ENCODE measurements at regions not wholly inside any gene's neighbourhood (a gene's known extent, or its start where the extent isn't known, plus 50 kb on each side); places are given as distances from the start of the nearest gene placed in this dataset.

GRCh38 chr9:120294003-120294402 is 286.0 kb downstream of the CDK5RAP2 start:
- DNase-seq (ENCODE audit: low read depth) = no peak
- H3K4me3 ChIP-seq (ENCODE audit: low read depth, low read length) = no peak overlapping the region
- TF ChIP-seq, protein P1, sequence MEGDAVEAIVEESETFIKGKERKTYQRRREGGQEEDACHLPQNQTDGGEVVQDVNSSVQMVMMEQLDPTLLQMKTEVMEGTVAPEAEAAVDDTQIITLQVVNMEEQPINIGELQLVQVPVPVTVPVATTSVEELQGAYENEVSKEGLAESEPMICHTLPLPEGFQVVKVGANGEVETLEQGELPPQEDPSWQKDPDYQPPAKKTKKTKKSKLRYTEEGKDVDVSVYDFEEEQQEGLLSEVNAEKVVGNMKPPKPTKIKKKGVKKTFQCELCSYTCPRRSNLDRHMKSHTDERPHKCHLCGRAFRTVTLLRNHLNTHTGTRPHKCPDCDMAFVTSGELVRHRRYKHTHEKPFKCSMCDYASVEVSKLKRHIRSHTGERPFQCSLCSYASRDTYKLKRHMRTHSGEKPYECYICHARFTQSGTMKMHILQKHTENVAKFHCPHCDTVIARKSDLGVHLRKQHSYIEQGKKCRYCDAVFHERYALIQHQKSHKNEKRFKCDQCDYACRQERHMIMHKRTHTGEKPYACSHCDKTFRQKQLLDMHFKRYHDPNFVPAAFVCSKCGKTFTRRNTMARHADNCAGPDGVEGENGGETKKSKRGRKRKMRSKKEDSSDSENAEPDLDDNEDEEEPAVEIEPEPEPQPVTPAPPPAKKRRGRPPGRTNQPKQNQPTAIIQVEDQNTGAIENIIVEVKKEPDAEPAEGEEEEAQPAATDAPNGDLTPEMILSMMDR (IDR thresholded peaks at IDR 0.05; ENCODE audit: low read depth, low read length, missing control alignments) = no peak

GRCh38 chr9:120292606-120293005 is 287.4 kb downstream of the CDK5RAP2 start:
- TF ChIP-seq, protein P1 (IDR thresholded peaks at IDR 0.05; ENCODE audit: low read depth, low read length, missing control alignments) = no peak
- no peak for DNase-seq (ENCODE audit: low read depth)

GRCh38 chr9:120291050-120291449 is 288.9 kb downstream of the CDK5RAP2 start:
- DNase-seq (ENCODE audit: low read depth) = no peak
- TF ChIP-seq, protein P1 (IDR thresholded peaks at IDR 0.05; ENCODE audit: low read depth, low read length, missing control alignments) = no peak

More at GRCh38 chr9:120292606-120293005, 287.4 kb downstream of the CDK5RAP2 start:
- H3K4me3 ChIP-seq (ENCODE audit: low read depth, low read length) = no peak overlapping the region

DNA sequence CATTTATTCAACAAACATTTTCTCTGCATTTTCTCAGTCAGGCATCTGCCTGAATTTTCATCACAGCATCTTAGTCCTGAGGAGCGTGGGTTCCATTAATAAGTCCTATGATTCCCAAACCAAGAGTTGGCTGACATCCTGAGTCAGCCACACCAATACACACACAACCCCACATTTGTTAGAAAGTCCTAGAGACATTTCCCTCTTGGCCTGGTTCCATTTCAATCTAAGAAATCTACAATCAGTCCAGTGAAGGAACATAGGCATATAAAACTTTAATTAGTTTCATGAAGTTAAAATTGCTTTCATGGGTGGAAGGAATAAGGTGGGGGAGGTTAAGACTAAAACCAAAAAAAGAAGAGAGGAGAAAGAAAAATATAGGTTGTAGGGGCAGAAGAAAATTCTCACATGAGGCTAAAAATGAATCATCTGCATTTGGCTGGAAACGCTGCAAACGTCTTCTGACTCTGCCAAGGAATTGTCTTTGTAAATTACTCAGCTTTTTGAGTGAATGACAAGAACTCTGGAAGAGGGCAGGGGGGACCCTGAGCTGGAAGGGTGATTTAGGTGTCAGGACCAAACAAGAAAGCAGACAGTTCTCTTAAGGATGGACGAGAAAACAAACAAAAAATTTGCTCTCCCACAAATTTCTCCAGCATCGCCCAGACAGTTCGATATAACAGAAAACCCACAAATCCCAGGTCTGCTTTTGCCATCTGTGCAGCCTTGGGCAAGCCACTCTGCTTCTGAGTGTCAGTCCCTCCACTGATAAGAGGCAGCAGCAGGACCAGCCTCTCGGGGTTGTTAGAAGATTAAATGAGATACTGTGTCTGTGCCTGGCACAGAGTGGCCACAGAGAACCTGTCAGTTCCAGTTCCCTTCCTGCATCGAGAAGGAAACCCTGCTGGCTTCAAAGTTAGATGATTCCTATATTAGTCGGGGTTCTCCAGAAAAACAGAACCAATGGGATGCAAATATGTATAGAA is 289.7 kb downstream of the CDK5RAP2 start:
- H3K4me3 ChIP-seq (ENCODE audit: low read depth, low read length) = no peak overlapping the region
- TF ChIP-seq, protein P1 (IDR thresholded peaks at IDR 0.05; ENCODE audit: low read depth, low read length, missing control alignments) = no peak
- DNase-seq (ENCODE audit: low read depth) = no peak

More at GRCh38 chr9:120291050-120291449, 288.9 kb downstream of the CDK5RAP2 start:
- no peak overlapping the region for H3K4me3 ChIP-seq (ENCODE audit: low read depth, low read length)

DNA sequence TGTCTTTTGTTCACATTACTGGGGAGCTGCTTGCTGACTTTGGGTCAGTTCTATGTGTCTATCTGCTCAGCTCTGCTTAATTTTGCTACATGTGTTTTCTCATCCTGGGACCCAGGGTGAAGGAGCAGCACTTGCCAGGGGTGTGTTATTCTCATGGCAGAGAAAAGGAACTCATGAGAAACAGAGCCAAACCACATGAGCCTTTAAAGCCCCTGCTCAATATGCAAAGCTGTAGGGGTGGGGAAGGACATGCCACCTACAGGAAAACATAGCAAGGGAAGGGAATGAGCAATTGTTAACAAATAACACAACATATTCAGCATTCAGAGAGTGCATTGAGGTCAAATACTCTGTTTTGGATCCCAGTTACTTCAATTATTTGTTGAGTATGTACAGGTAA is 290.9 kb downstream of the CDK5RAP2 start:
- no peak overlapping the region for H3K4me3 ChIP-seq (ENCODE audit: low read depth, low read length)
- no peak for DNase-seq (ENCODE audit: low read depth)
- TF ChIP-seq, protein P1 (IDR thresholded peaks at IDR 0.05; ENCODE audit: low read depth, low read length, missing control alignments) = no peak

DNA sequence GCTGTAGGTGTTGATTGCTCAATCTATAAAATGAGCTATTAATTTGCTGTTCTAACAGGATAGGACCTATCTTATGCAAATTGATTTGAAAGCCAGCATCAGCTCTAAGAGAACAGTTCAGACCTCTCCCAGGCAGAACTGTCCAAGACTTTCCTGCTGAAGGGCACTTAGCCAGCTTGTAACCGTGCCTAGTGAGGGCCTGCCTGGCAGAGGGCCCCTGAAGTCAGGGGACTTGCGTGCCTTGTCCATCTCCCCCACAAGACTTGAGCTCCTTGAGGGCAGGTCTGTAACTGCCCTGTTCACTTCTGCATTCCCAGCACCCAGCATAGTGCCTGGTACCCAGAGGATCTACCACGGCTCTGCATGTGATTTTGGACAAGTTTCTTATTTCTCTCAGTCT is 293.4 kb downstream of the CDK5RAP2 start:
- no peak overlapping the region for H3K4me3 ChIP-seq (ENCODE audit: low read depth, low read length)
- TF ChIP-seq, protein P1 (IDR thresholded peaks at IDR 0.05; ENCODE audit: low read depth, low read length, missing control alignments) = no peak
- DNase-seq (ENCODE audit: low read depth) = no peak
